HCT116 (cell line): ENCODE measurements at regions not wholly inside any gene's neighbourhood (a gene's known extent, or its start where the extent isn't known, plus 50 kb on each side); places are given as distances from the start of the nearest gene placed in this dataset.

ENCODE experiments used
- ATAC-seq: fragments of 200-7000 bp; cut with Tn5 transposase; 2 replicates; pipeline ENCODE4 v1.9.1; 2020; ENCODE audit warnings: mild to moderate bottlenecking, moderate library complexity
- BruUV-seq: library from RNA; stranded (reverse); fragments of 400-500 nt; replicated peaks from 2 replicates; lab custom pipeline; 2021; lab: Mats Ljungman, UMichigan
- CTCF ChIA-PET: fragments of 300-600 bp; sonication (Branson Sonifier 250); formaldehyde crosslinking; loops from one replicate; lab custom pipeline; 2021; ENCODE audit warnings: antibody characterized with exemption; lab: Charles Lee
- POLR2A ChIA-PET: fragments of 300-600, 350-600 bp; sonication (Branson Sonifier 250); formaldehyde crosslinking; loops from one replicate; lab custom pipeline; 2021; ENCODE audit warnings: antibody characterized with exemption; lab: Charles Lee
- RAD21 ChIA-PET, 2 experiments: fragments of 300-600 bp; sonication (Branson Sonifier 250); formaldehyde crosslinking; loops; one replicate each; lab custom pipeline; 2023; ENCODE audit warnings: low total read pairs in 2 of 2; ENCODE audit not compliant: uncharacterized antibody in 2 of 2, unreplicated experiment in 2 of 2, low non-redundant PET in 1 of 2; lab: Charles Lee
- DNase-seq: peaks from one replicate; pipeline ENCODE4 v3.0.0-alpha.2; 2010; ENCODE audit warnings: low read depth, low spot score
- H2AFZ ChIP-seq: fragments of 200-600 bp; shearing (Covaris generic), sonication (generic); 2 replicates; pipeline ENCODE4 v1.6.1; 2017; ENCODE audit warnings: low read depth, mixed run types, mixed read lengths, antibody characterized with exemption, low read length; ENCODE audit not compliant: poor library complexity, severe bottlenecking
- H3K27ac ChIP-seq: 2 replicates; pipeline ENCODE4 v1.5.1; 2012; ENCODE audit warnings: low read depth, low read length
- H3K27me3 ChIP-seq: fragments of 200-600 bp; sonication (generic); 2 replicates; pipeline ENCODE4 v1.6.1; 2016; ENCODE audit warnings: mixed run types, low read length, mixed read lengths; ENCODE audit not compliant: insufficient read depth
- H3K36me3 ChIP-seq, 2 experiments: fragments of 200-500 bp in 1 of 2; fragments of 200-600 bp in 1 of 2; sonication (Bioruptor generic) in 1 of 2; sonication (generic) in 1 of 2; 2 replicates each; pipeline versions ENCODE4 v1.5.1 to v1.6.1; 2014 to 2016; ENCODE audit warnings: low read length in 2 of 2, inconsistent platforms in 1 of 2, mixed read lengths in 1 of 2, mixed run types in 1 of 2; ENCODE audit not compliant: insufficient read depth in 2 of 2, control insufficient read depth in 1 of 2
- H3K4me1 ChIP-seq, 2 experiments: fragments of 200-600 bp in 1 of 2; sonication (generic) in 1 of 2; 2 replicates each; pipeline versions ENCODE4 v1.5.1 to v1.6.1; 2012 to 2017; ENCODE audit warnings: low read length in 2 of 2, inconsistent platforms in 1 of 2, mild to moderate bottlenecking in 1 of 2, mixed read lengths in 1 of 2, mixed run types in 1 of 2, moderate library complexity in 1 of 2; ENCODE audit not compliant: insufficient read depth in 2 of 2, control insufficient read depth in 1 of 2
- H3K4me2 ChIP-seq: fragments of 200-600 bp; sonication (generic); 2 replicates; pipeline ENCODE4 v1.6.1; 2017; ENCODE audit warnings: mixed run types, low read length, mixed read lengths
- H3K4me3 ChIP-seq, 2 experiments: fragments of 200-600 bp in 1 of 2; sonication (generic) in 1 of 2; replicated peaks in 1 of 2; 2 replicates each; pipeline ENCODE4 v1.5.1; 2011 to 2016; ENCODE audit warnings: low read length in 2 of 2, control low read depth in 1 of 2, low read depth in 1 of 2, mild to moderate bottlenecking in 1 of 2, mixed read lengths in 1 of 2, mixed run types in 1 of 2
- H3K79me2 ChIP-seq: fragments of 200-600 bp; sonication (generic); 2 replicates; pipeline ENCODE4 v1.6.1; 2017; ENCODE audit warnings: mild to moderate bottlenecking, mixed run types, low read length, moderate library complexity, mixed read lengths; ENCODE audit not compliant: insufficient read depth
- H3K9ac ChIP-seq: fragments of 200-600 bp; sonication (generic); 2 replicates; pipeline ENCODE4 v1.6.1; 2016; ENCODE audit warnings: low read length, mixed read lengths
- H3K9me2 ChIP-seq: fragments of 200-600 bp; sonication (generic), shearing (Covaris generic); 2 replicates; pipeline ENCODE4 v1.6.1; 2017; ENCODE audit warnings: mixed run types, mild to moderate bottlenecking, moderate library complexity; ENCODE audit not compliant: insufficient read depth
- H3K9me3 ChIP-seq, 2 experiments: fragments of 200-500 bp in 1 of 2; fragments of 200-600 bp in 1 of 2; sonication (Bioruptor generic) in 1 of 2; sonication (generic) in 1 of 2; 2 replicates each; pipeline ENCODE4 v1.6.1; 2014 to 2017; ENCODE audit warnings: low read length in 2 of 2, mixed read lengths in 2 of 2, inconsistent platforms in 1 of 2, low read depth in 1 of 2, mild to moderate bottlenecking in 1 of 2, mixed run types in 1 of 2, moderate library complexity in 1 of 2; ENCODE audit not compliant: control insufficient read depth in 1 of 2, insufficient read depth in 1 of 2
- H4K20me1 ChIP-seq: fragments of 200-600 bp; sonication (generic), shearing (Covaris generic); 2 replicates; pipeline ENCODE4 v1.6.1; 2017; ENCODE audit warnings: mixed run types, mild to moderate bottlenecking, moderate library complexity; ENCODE audit not compliant: insufficient read depth
- ATF3 ChIP-seq: IDR thresholded peaks from 2 replicates; pipeline ENCODE4 v1.6.1; 2012
- CBX3 ChIP-seq: IDR thresholded peaks from 2 replicates; pipeline ENCODE4 v1.6.1; 2012; ENCODE audit warnings: low read depth
- CEBPB ChIP-seq: IDR thresholded peaks from 2 replicates; pipeline ENCODE4 v1.6.1; 2012; ENCODE audit warnings: low read depth
- EGR1 ChIP-seq: IDR thresholded peaks from 2 replicates; pipeline ENCODE4 v1.6.1; 2012; ENCODE audit warnings: low read depth
- EZH2 ChIP-seq: fragments of 200-600 bp; sonication (generic); IDR thresholded peaks from 2 replicates; pipeline ENCODE4 v1.6.1; 2017; ENCODE audit warnings: antibody characterized with exemption, mixed run types
- EZH2phosphoT487 ChIP-seq: fragments of 200-600 bp; IDR thresholded peaks from 2 replicates; pipeline ENCODE4 v1.6.1; 2018; ENCODE audit warnings: antibody characterized with exemption, borderline replicate concordance
- FOSL1 ChIP-seq: IDR thresholded peaks from 2 replicates; pipeline ENCODE4 v1.6.1; 2012; ENCODE audit warnings: low read depth
- JUND ChIP-seq: IDR thresholded peaks from 2 replicates; pipeline ENCODE4 v1.6.1; 2012
- POLR2A ChIP-seq: IDR thresholded peaks from 2 replicates; pipeline ENCODE4 v1.7.0; 2011; ENCODE audit warnings: borderline replicate concordance; ENCODE audit not compliant: insufficient read depth, insufficient read length; ENCODE audit errors: extremely low read depth
- POLR2AphosphoS5 ChIP-seq: IDR thresholded peaks from 2 replicates; pipeline ENCODE4 v1.6.1; 2011; ENCODE audit warnings: mild to moderate bottlenecking, low read depth, low read length, moderate library complexity
- RAD21 ChIP-seq: IDR thresholded peaks from 2 replicates; pipeline ENCODE4 v1.6.1; 2012; ENCODE audit warnings: low read depth, mild to moderate bottlenecking
- SIN3A ChIP-seq: IDR thresholded peaks from 2 replicates; pipeline ENCODE4 v1.6.1; 2012; ENCODE audit warnings: low read depth
- SP1 ChIP-seq: IDR thresholded peaks from 2 replicates; pipeline ENCODE4 v1.6.1; 2012; ENCODE audit warnings: low read depth
- TCF7L2 ChIP-seq: IDR thresholded peaks from 2 replicates; pipeline ENCODE4 v1.7.0; 2011; ENCODE audit warnings: borderline replicate concordance, inconsistent platforms; ENCODE audit not compliant: insufficient read depth, insufficient read length; ENCODE audit errors: extremely low read depth
- YY1 ChIP-seq: IDR thresholded peaks from 2 replicates; pipeline ENCODE4 v1.6.1; 2011; ENCODE audit warnings: low read length, low read depth, moderate library complexity, mild to moderate bottlenecking; ENCODE audit not compliant: insufficient replicate concordance; ENCODE audit errors: extremely low read depth
- ZFX ChIP-seq: fragments of 450-650 bp; IDR thresholded peaks from 2 replicates; pipeline ENCODE4 v1.6.1; 2017
- ZNF274 ChIP-seq: fragments of 200-500 bp; sonication (Bioruptor generic); IDR thresholded peaks from 2 replicates; pipeline ENCODE4 v1.6.1; 2014; ENCODE audit warnings: mild to moderate bottlenecking, low read depth, low read length, inconsistent platforms
- intact Hi-C: fragments of 100-400 bp; cut with micrococcal nuclease; formaldehyde crosslinking; loops from 2 replicates; pipeline ENCODE4 v1.10.0; 2022
- TF ChIP-seq, protein P1 (sequence below): IDR thresholded peaks from 2 replicates; pipeline ENCODE4 v1.6.1; 2012; ENCODE audit warnings: low read depth

DNA sequence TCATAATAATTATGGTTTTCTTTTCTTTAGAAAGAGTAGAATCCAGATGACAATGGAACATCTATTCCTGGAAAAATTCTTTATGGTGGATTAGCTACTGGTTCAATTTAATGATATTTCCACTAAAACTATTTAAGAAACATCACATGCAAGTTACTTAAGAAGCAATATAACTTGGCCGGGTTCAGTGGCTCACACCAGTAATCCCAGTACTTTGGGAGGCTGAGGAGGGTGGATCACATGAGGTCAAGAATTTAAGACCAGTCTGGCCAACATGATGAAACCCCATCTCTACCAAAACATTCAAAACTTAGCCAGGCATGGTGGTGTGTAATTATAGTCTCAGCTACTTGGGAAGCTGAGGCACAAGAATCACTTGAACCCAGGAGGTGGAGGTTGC, 65.9 kb upstream of the SMLR1 start:
- Histone ChIP-seq H3K27me3 (no peaks in the 10 kb centered on the region), H3K36me3 (no peaks in the 10 kb centered on the region), H2AFZ (no peak overlapping the region), H3K9me2 (no peaks in the 10 kb centered on the region), H3K9me3 (no peaks in the 10 kb centered on the region), H3K27ac (no peak overlapping the region), H3K4me3 (no peak overlapping the region), H3K4me2 (no peak overlapping the region), H3K79me2 (no peaks in the 10 kb centered on the region), H4K20me1 (no peaks in the 10 kb centered on the region), H3K4me1 (no peaks in the 10 kb centered on the region), H3K9ac (no peak overlapping the region)
- DNase-seq, result no peak
- ChIA-PET POLR2A (no interaction called here), RAD21 (no interaction called here), CTCF (interaction anchor here (1.1 to 1.7 kb wide), 2 partner anchors 63 to 448 kb away, joined by 3 to 5 read pairs; no protein-coding TSS in a partner anchor)
- ATAC-seq, result no peak
- TF ChIP-seq ZNF274, result no peak
- no peak for TF ChIP-seq SP1
- TF ChIP-seq YY1, result no peak
- no peak for TF ChIP-seq RAD21
- TF ChIP-seq JUND, result no peak
- TF ChIP-seq POLR2AphosphoS5, result no peak
- TF ChIP-seq ZFX, result no peak
- no peak for TF ChIP-seq FOSL1
- TF ChIP-seq TCF7L2, result no peak
- TF ChIP-seq, protein P1, sequence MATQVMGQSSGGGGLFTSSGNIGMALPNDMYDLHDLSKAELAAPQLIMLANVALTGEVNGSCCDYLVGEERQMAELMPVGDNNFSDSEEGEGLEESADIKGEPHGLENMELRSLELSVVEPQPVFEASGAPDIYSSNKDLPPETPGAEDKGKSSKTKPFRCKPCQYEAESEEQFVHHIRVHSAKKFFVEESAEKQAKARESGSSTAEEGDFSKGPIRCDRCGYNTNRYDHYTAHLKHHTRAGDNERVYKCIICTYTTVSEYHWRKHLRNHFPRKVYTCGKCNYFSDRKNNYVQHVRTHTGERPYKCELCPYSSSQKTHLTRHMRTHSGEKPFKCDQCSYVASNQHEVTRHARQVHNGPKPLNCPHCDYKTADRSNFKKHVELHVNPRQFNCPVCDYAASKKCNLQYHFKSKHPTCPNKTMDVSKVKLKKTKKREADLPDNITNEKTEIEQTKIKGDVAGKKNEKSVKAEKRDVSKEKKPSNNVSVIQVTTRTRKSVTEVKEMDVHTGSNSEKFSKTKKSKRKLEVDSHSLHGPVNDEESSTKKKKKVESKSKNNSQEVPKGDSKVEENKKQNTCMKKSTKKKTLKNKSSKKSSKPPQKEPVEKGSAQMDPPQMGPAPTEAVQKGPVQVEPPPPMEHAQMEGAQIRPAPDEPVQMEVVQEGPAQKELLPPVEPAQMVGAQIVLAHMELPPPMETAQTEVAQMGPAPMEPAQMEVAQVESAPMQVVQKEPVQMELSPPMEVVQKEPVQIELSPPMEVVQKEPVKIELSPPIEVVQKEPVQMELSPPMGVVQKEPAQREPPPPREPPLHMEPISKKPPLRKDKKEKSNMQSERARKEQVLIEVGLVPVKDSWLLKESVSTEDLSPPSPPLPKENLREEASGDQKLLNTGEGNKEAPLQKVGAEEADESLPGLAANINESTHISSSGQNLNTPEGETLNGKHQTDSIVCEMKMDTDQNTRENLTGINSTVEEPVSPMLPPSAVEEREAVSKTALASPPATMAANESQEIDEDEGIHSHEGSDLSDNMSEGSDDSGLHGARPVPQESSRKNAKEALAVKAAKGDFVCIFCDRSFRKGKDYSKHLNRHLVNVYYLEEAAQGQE, result no peak
- TF ChIP-seq CEBPB, result no peak
- TF ChIP-seq ATF3, result no peak
- TF ChIP-seq EGR1, result no peak
- TF ChIP-seq CBX3, result no peak
- no peak for TF ChIP-seq EZH2
- TF ChIP-seq POLR2A, result no peak
- TF ChIP-seq EZH2phosphoT487, result no peak
- no peak for TF ChIP-seq SIN3A
- intact Hi-C loops, result loop anchor here (2.0 to 5.0 kb wide), 2 partner anchors 468 to 709 kb away; no protein-coding TSS in a partner anchor
- BruUV-seq, result no TSS peak
